ENCODE measurements at regions not wholly inside any gene's neighbourhood (a gene's known extent, or its start where the extent isn't known, plus 50 kb on each side); places are given as distances from the start of the nearest gene placed in this dataset.

- no peak overlapping the region for H3K4me3 Mint-ChIP-seq
- H3K4me1 Mint-ChIP-seq, result no peaks in the 10 kb centered on the region
- DNase-seq (no peak), ATAC-seq (no peak)
- intact Hi-C loops (cut with DNase I, micrococcal nuclease), result no loop called here
- no peaks in the 10 kb centered on the region for H3K9me3 Mint-ChIP-seq (ENCODE audit: low read depth)
- ChIA-PET POLR2A (no interaction called here), CTCF (interaction anchor here (1.8 kb wide), 1 partner anchor 10 kb away, joined by 5 read pairs; no protein-coding TSS in a partner anchor)
- H3K27ac Mint-ChIP-seq, result no peak overlapping the region
- peaks cover 11% of the 10 kb centered on the region for H3K27me3 Mint-ChIP-seq
- H3K36me3 Mint-ChIP-seq (ENCODE audit: low read depth), result no peaks in the 10 kb centered on the region
Measured at GRCh38 chr1:214946615-214947014, 135.9 kb upstream of the KCNK2 start.

GRCh38 chr1:214952648-214953047 lies 129.9 kb upstream of the KCNK2 start:
- Mint-ChIP-seq H3K4me3 (no peak overlapping the region), H3K27ac (no peak overlapping the region)

GRCh38 chr1:214953901-214954616 lies 128.5 kb upstream of the KCNK2 start:
- no peak overlapping the region for H3K27ac Mint-ChIP-seq
- intact Hi-C loops (cut with DNase I, micrococcal nuclease), result no loop called here
- H3K4me1 Mint-ChIP-seq, result no peaks in the 10 kb centered on the region
- H3K4me3 Mint-ChIP-seq, result no peak overlapping the region
- H3K9me3 Mint-ChIP-seq (ENCODE audit: low read depth), result no peaks in the 10 kb centered on the region
- CTCF ChIA-PET, result no interaction called here
- H3K36me3 Mint-ChIP-seq (ENCODE audit: low read depth), result no peaks in the 10 kb centered on the region
- POLR2A ChIA-PET, result no interaction called here
- ATAC-seq, result no peak
- no peak for DNase-seq
- peaks cover 3% of the 10 kb centered on the region for H3K27me3 Mint-ChIP-seq

More at GRCh38 chr1:214952648-214953047, 129.9 kb upstream of the KCNK2 start:
- DNase-seq, result no peak
- Mint-ChIP-seq H3K4me1 (no peaks in the 10 kb centered on the region), H3K9me3 (ENCODE audit: low read depth) (no peaks in the 10 kb centered on the region), H3K36me3 (ENCODE audit: low read depth) (no peaks in the 10 kb centered on the region), H3K27me3 (peaks cover 3% of the 10 kb centered on the region)
- intact Hi-C loops (cut with DNase I, micrococcal nuclease), result no loop called here
- ATAC-seq, result no peak
- CTCF ChIA-PET, result no interaction called here
- POLR2A ChIA-PET, result no interaction called here

DNA sequence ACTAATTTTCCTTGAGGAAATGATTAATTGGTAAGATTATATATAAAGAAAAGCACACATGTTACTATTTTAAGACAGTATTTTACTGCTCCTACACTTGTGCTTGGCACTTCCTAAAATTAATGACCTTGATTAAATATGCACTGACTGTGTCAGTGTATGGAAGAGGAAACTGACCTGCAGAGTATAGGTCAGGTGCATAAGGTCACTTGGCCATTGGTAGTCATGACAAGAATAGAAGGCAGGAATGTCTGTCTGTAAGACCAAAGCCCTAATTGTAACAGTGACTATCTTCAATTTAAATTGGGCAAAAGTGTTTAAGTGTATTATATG lies 128.0 kb upstream of the KCNK2 start:
- DNase-seq, result no peak
- intact Hi-C loops (cut with DNase I, micrococcal nuclease), result no loop called here
- Mint-ChIP-seq H3K4me1 (no peaks in the 10 kb centered on the region), H3K4me3 (no peak overlapping the region), H3K36me3 (ENCODE audit: low read depth) (no peaks in the 10 kb centered on the region), H3K9me3 (ENCODE audit: low read depth) (no peaks in the 10 kb centered on the region), H3K27me3 (peaks cover 3% of the 10 kb centered on the region), H3K27ac (no peak overlapping the region)
- CTCF ChIA-PET, result no interaction called here
- ATAC-seq, result no peak
- POLR2A ChIA-PET, result no interaction called here

DNA sequence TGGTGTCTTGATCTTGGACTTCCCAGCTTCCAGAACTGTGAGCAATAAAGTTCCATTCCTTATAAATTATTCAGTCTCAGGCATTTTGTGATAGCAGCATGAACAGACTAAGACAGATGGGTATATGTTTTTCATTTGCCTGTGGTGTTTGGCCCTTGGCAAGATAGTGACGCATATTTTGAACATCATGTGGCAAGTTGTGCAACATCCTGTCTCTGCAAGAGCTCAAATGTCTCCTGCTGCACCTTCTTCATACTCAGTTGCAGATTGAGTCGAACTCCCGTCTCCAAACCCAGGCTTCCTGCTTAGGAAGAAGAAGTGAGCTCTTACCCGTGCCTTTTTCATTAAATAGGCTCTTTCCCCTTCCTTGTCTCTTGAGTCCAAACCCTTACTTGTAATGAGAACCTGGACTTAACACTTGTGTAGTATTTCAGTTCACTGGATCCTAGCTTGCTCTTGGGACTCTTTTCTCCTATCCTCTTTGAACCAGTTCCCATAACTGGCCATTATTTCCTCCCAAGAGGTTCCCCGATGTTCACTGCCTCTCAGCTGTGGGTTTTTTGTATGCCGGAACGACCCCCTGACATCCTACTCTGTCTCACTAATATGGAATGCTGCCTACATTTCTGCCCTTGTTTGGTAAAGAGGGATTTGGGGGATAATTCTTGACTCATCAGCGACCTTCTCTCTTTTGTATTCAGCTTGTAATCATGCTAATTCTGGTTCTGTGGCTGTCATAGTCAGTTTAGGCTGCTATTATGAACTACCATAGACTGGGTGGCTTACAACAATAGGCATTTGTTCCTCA lies 125.0 kb upstream of the KCNK2 start:
- no peak for ATAC-seq
- CTCF ChIA-PET, result interaction anchor here (0.7 kb wide), 1 partner anchor 32 kb away, joined by 3 read pairs; no protein-coding TSS in a partner anchor

GRCh38 chr1:214958486-214958885 lies 124.1 kb upstream of the KCNK2 start:
- Mint-ChIP-seq H3K9me3 (ENCODE audit: low read depth) (no peaks in the 10 kb centered on the region), H3K4me1 (no peaks in the 10 kb centered on the region), H3K27me3 (peaks cover 6% of the 10 kb centered on the region), H3K27ac (no peak overlapping the region), H3K36me3 (ENCODE audit: low read depth) (no peaks in the 10 kb centered on the region), H3K4me3 (no peak overlapping the region)
- ATAC-seq (no peak), DNase-seq (no peak)
- intact Hi-C loops (cut with DNase I, micrococcal nuclease), result no loop called here
- CTCF ChIA-PET, result interaction anchor here (0.6 kb wide), 1 partner anchor 1533 kb away, joined by 3 read pairs; no protein-coding TSS in a partner anchor
- POLR2A ChIA-PET, result no interaction called here

More for the DNA sequence above, 125.0 kb upstream of the KCNK2 start:
- intact Hi-C loops (cut with DNase I, micrococcal nuclease), result no loop called here
- Mint-ChIP-seq H3K27ac (no peak overlapping the region), H3K4me1 (no peaks in the 10 kb centered on the region), H3K9me3 (ENCODE audit: low read depth) (no peaks in the 10 kb centered on the region), H3K27me3 (peaks cover 6% of the 10 kb centered on the region), H3K36me3 (ENCODE audit: low read depth) (no peaks in the 10 kb centered on the region), H3K4me3 (no peak overlapping the region)
- POLR2A ChIA-PET, result no interaction called here
- DNase-seq, result peak; percentile 7

DNA sequence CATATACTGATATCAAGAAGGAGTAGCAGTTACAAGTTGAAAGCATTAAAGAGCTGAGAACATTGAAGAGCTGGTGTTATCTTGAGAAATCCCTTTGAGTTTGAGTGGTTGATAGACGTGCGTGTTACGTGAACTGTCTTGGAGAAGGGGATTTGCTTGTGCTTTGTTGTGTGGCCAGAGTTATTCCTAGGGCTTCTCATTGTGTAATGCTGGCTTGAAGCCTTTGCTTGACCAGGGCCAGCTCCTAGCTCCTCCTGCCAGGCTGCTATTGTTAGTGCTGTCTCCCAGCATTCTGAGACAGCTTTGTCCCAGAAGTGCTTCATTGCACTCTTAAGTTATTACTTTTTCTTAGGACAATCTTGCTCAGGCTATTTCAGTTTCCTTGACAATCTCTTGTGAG lies 116.2 kb upstream of the KCNK2 start:
- ChIA-PET CTCF (no interaction called here), POLR2A (no interaction called here)
- no peak overlapping the region for H3K4me3 Mint-ChIP-seq
- no peaks in the 10 kb centered on the region for H3K36me3 Mint-ChIP-seq (ENCODE audit: low read depth)
- intact Hi-C loops (cut with DNase I, micrococcal nuclease), result no loop called here
- peaks cover 7% of the 10 kb centered on the region for H3K27me3 Mint-ChIP-seq
- no peaks in the 10 kb centered on the region for H3K4me1 Mint-ChIP-seq
- no peak for ATAC-seq
- no peak overlapping the region for H3K27ac Mint-ChIP-seq
- H3K9me3 Mint-ChIP-seq (ENCODE audit: low read depth), result no peaks in the 10 kb centered on the region
- no peak for DNase-seq

DNA sequence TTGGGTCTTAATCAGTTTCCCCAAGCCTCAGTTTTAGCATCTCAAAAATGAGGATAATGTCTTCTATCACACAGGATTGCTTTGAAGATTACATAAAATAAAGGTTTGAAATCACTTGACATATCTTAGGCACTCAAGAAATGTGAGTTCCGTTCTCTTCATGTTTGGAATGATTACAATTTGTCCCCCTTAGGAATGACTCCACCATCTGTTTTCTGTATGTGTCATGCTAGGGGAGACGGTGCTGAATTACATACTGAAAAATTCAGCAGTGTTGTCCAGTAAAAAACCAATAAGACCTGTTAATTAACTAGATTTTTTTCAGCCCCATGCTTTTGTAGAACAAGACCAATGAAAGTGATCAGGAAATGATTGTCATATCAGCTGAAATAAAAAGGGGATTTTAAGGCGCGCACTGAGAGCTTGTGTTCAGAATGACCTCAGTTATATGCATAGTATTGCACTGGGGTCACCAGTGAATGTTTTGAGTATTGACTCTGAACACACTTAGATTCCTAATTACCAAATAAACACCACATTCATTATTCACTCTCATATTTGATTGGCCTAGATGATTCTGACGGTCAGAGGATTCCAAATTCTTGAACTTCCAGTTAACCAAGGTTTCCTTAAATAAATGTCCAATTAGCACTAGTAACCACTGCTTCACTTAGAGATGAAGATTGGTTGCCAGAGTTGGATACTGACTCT lies 114.5 kb upstream of the KCNK2 start:
- H3K27me3 Mint-ChIP-seq, result peaks cover 5% of the 10 kb centered on the region
- H3K36me3 Mint-ChIP-seq (ENCODE audit: low read depth), result no peaks in the 10 kb centered on the region
- no peaks in the 10 kb centered on the region for H3K9me3 Mint-ChIP-seq (ENCODE audit: low read depth)
- ChIA-PET POLR2A (no interaction called here), CTCF (interaction anchor here (0.6 kb wide), 1 partner anchor 323 kb away, joined by 3 read pairs; no protein-coding TSS in a partner anchor)
- ATAC-seq, result no peak
- no peak for DNase-seq
- no peaks in the 10 kb centered on the region for H3K4me1 Mint-ChIP-seq
- intact Hi-C loops (cut with DNase I, micrococcal nuclease), result no loop called here
- H3K27ac Mint-ChIP-seq, result no peak overlapping the region
- H3K4me3 Mint-ChIP-seq, result no peak overlapping the region

DNA sequence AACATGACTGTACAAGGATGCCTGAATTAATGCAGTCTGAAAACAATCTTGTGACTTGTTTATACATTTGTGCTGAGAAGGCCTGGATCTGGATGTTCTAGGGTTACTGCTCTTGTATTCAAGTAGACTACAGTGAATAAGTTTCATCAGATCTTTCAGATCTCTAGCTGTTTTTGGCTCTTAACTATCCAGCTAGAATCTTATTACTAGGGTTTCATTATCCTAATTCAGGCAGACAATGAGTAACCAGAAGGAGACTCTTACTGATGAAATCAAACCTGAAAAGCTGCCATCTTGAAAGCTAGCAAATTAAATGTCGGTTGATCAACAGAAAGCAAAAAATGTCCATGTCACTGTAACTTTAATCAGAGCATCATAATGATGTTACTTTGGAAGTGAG lies 112.5 kb upstream of the KCNK2 start:
- ChIA-PET CTCF (no interaction called here), POLR2A (no interaction called here)
- no peak for DNase-seq
- H3K36me3 Mint-ChIP-seq (ENCODE audit: low read depth), result no peaks in the 10 kb centered on the region
- no peaks in the 10 kb centered on the region for H3K4me1 Mint-ChIP-seq
- no peak overlapping the region for H3K27ac Mint-ChIP-seq
- no peaks in the 10 kb centered on the region for H3K9me3 Mint-ChIP-seq (ENCODE audit: low read depth)
- intact Hi-C loops (cut with DNase I, micrococcal nuclease), result no loop called here
- no peak for ATAC-seq
- no peak overlapping the region for H3K4me3 Mint-ChIP-seq
- H3K27me3 Mint-ChIP-seq, result peaks cover 4% of the 10 kb centered on the region

GRCh38 chr1:214971071-214971470 lies 111.5 kb upstream of the KCNK2 start:
- Mint-ChIP-seq H3K27me3 (peaks cover 5% of the 10 kb centered on the region), H3K9me3 (ENCODE audit: low read depth) (no peaks in the 10 kb centered on the region), H3K36me3 (ENCODE audit: low read depth) (no peaks in the 10 kb centered on the region), H3K4me3 (no peak overlapping the region), H3K27ac (no peak overlapping the region), H3K4me1 (no peaks in the 10 kb centered on the region)
- DNase-seq (no peak), ATAC-seq (no peak)
- POLR2A ChIA-PET, result no interaction called here
- intact Hi-C loops (cut with DNase I, micrococcal nuclease), result no loop called here
- CTCF ChIA-PET, result interaction anchor here (0.7 kb wide), 1 partner anchor 18 kb away, joined by 3 read pairs; no protein-coding TSS in a partner anchor

DNA sequence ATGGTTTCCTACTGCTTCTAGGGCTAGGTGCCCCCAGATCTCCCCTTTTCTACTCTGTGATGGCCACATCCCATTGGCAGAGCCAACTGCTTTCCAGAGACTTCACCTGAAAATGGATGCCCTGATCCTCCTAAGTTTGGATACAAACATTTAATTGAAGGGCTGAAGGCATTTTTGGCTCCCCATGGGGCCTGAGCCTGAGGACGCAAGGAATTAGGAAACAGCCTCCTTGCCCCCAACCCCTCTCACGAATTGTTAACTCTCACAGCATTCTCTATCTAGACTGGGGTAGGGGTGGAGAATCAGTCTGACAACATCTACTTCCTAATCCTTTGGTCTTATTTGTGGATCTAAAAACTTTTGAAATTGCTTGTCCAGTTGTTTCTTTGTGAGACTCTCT lies 108.5 kb upstream of the KCNK2 start:
- H3K4me3 Mint-ChIP-seq, result no peak overlapping the region
- peaks cover 6% of the 10 kb centered on the region for H3K27me3 Mint-ChIP-seq
- no peak for ATAC-seq
- no peak overlapping the region for H3K27ac Mint-ChIP-seq
- POLR2A ChIA-PET, result no interaction called here
- no peaks in the 10 kb centered on the region for H3K36me3 Mint-ChIP-seq (ENCODE audit: low read depth)
- no peaks in the 10 kb centered on the region for H3K4me1 Mint-ChIP-seq
- CTCF ChIA-PET, result no interaction called here
- DNase-seq, result no peak
- no peaks in the 10 kb centered on the region for H3K9me3 Mint-ChIP-seq (ENCODE audit: low read depth)
- intact Hi-C loops (cut with DNase I, micrococcal nuclease), result no loop called here

DNA sequence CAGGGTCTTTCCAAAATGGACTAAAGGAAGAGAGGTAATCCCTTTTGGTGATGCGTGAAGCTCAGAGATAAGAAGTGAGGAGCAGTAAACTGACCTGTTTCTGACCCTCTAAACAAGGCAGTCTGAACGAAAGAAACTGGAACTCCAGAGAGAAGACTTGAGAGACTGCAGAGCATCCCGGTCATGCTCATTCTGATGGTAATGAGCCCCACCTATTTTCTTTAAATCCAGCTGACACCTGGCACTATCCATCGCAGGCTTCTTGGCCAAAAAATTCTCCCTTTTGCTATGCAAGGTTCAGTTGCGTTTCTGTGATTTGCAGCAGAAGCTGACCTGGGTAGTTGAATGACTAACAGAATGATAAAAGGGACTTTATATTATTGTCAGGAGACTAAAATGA lies 105.9 kb upstream of the KCNK2 start:
- Mint-ChIP-seq H3K36me3 (ENCODE audit: low read depth) (no peaks in the 10 kb centered on the region), H3K4me1 (no peaks in the 10 kb centered on the region), H3K27ac (no peak overlapping the region), H3K9me3 (ENCODE audit: low read depth) (no peaks in the 10 kb centered on the region), H3K27me3 (peaks cover 6% of the 10 kb centered on the region), H3K4me3 (no peak overlapping the region)
- intact Hi-C loops (cut with DNase I, micrococcal nuclease), result no loop called here
- ChIA-PET CTCF (no interaction called here), POLR2A (no interaction called here)
- DNase-seq (no peak), ATAC-seq (no peak)

All from activated CD4-positive, alpha-beta T cell treated with anti-CD3 and anti-CD28 coated beads for 36 hours (primary cell).